Activated T-cell treated with anti-CD3 and anti-CD28 coated beads, Interleukin-2, amount 50 U/mL, for 72 hours (primary cell): ENCODE measurements at regions not wholly inside any gene's neighbourhood (a gene's known extent, or its start where the extent isn't known, plus 50 kb on each side); places are given as distances from the start of the nearest gene placed in this dataset.

ENCODE experiments used
- ATAC-seq, 2 donors: fragments of 150-1000 bp; cut with Tn5 transposase; replicated peaks in 1 of 2; 2 replicates each; pipeline ENCODE4 v1.10.0; 2021; ENCODE audit warnings: moderate library complexity in 2 of 2, mild to moderate bottlenecking in 1 of 2
- DNase-seq, 2 donors: peaks; one replicate each; pipeline ENCODE4 v3.0.0; 2021 to 2022; ENCODE audit warnings: mixed read lengths in 1 of 2
- H3K27ac Mint-ChIP-seq: one replicate; pipeline ENCODE4 v1.8.0; 2022; ENCODE audit warnings: mild to moderate bottlenecking, moderate library complexity, mixed read lengths
- H3K27me3 Mint-ChIP-seq: one replicate; pipeline ENCODE4 v1.8.0; 2022; ENCODE audit warnings: low read depth, mixed read lengths
- H3K36me3 Mint-ChIP-seq, 2 donors: one replicate each; pipeline ENCODE4 v1.8.0; 2022; ENCODE audit warnings: mixed read lengths in 2 of 2, mild to moderate bottlenecking in 1 of 2; ENCODE audit not compliant: insufficient read depth in 2 of 2
- H3K4me1 Mint-ChIP-seq: one replicate; pipeline ENCODE4 v1.8.0; 2022; ENCODE audit warnings: low read depth, mixed read lengths
- H3K4me3 Mint-ChIP-seq, 2 donors: one replicate each; pipeline ENCODE4 v1.8.0; 2022; ENCODE audit warnings: mild to moderate bottlenecking in 2 of 2, mixed read lengths in 2 of 2, moderate library complexity in 2 of 2
- H3K9me3 Mint-ChIP-seq, 2 donors: one replicate each; pipeline ENCODE4 v1.8.0; 2022; ENCODE audit warnings: mixed read lengths in 2 of 2

DNA sequence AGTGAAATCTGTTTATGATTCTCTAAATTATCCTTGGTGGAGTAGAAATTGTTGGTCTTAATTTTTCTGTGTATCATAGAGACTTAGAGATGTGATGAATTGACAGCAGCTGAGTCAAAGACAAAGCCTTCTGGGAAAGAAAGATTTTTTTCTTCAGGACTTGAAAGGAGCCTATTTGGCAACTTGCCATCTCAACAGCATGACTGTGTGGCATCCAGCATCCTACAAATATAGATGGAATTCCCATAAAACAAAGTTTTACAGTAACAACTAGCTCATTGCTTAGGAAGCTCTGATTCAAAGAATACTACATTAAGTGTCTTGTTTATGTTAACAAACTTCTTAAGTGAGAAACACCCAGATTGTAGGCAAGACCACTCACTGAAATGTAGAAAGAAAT lies 79.2 kb upstream of the SETBP1 start:
- H3K4me3 Mint-ChIP-seq: no peak overlapping the region
- H3K27me3 Mint-ChIP-seq: peaks cover 31% of the 10 kb centered on the region
- no peaks in the 10 kb centered on the region for H3K9me3 Mint-ChIP-seq
- H3K27ac Mint-ChIP-seq: no peak overlapping the region
- ATAC-seq (no peak), DNase-seq (no peak)
- H3K4me1 Mint-ChIP-seq: peaks cover 10% of the 10 kb centered on the region
- H3K36me3 Mint-ChIP-seq: no peaks in the 10 kb centered on the region

- H3K4me3 Mint-ChIP-seq: no peak overlapping the region
- no peaks in the 10 kb centered on the region for H3K9me3 Mint-ChIP-seq
- peaks cover 41% of the 10 kb centered on the region for H3K27me3 Mint-ChIP-seq
- ATAC-seq: no peak
- DNase-seq: no peak
- peaks cover under 1% of the 10 kb centered on the region for H3K4me1 Mint-ChIP-seq
- no peak overlapping the region for H3K27ac Mint-ChIP-seq
- no peaks in the 10 kb centered on the region for H3K36me3 Mint-ChIP-seq
Measured at GRCh38 chr18:44602380-44602779, 78.3 kb upstream of the SETBP1 start.

DNA sequence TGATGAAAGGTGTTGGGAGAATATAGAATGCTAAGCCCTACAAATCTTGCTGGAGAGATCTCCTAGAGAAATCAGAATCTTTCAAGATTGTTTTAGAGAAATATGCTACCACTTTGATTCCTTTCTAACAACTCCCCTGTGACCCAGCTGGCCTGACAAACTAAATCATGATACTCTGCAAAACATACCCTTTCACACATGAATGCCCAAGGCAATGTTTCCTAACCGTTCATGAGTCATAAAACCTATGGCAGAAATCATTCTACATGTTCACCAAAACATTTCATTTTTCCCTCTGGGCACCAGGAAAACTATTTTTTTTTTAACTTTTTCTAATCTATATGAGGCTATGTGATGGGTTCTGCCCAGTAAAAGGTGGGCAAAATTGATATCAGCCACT lies 77.8 kb upstream of the SETBP1 start:
- Mint-ChIP-seq H3K4me1 (no peaks in the 10 kb centered on the region), H3K4me3 (no peak overlapping the region), H3K27me3 (peaks cover 45% of the 10 kb centered on the region), H3K27ac (no peak overlapping the region), H3K9me3 (no peaks in the 10 kb centered on the region), H3K36me3 (no peaks in the 10 kb centered on the region)
- ATAC-seq: no peak
- no peak for DNase-seq

- Mint-ChIP-seq H3K9me3 (no peaks in the 10 kb centered on the region), H3K4me1 (no peaks in the 10 kb centered on the region), H3K27me3 (peaks cover 28% of the 10 kb centered on the region), H3K27ac (no peak overlapping the region), H3K36me3 (peaks cover 0 to 2% of the 10 kb centered on the region in 2 donors), H3K4me3 (no peak overlapping the region)
- ATAC-seq: no peak
- DNase-seq: no peak
Measured at GRCh38 chr18:44609181-44609941, 71.3 kb upstream of the SETBP1 start.

- peaks cover 3% of the 10 kb centered on the region in 2 donors for H3K36me3 Mint-ChIP-seq
- H3K27ac Mint-ChIP-seq: no peak overlapping the region
- no peak for DNase-seq
- H3K9me3 Mint-ChIP-seq: peaks cover 2 to 7% of the 10 kb centered on the region in 2 donors
- no peaks in the 10 kb centered on the region for H3K4me1 Mint-ChIP-seq
- H3K4me3 Mint-ChIP-seq: no peak overlapping the region
- no peak for ATAC-seq
- peaks cover 19% of the 10 kb centered on the region for H3K27me3 Mint-ChIP-seq
Measured at GRCh38 chr18:44620812-44621211, 59.9 kb upstream of the SETBP1 start.

GRCh38 chr18:44624052-44624451 lies 56.6 kb upstream of the SETBP1 start:
- H3K27ac Mint-ChIP-seq: no peak overlapping the region
- no peak for ATAC-seq
- DNase-seq: no peak
- H3K36me3 Mint-ChIP-seq: no peaks in the 10 kb centered on the region
- H3K4me3 Mint-ChIP-seq: no peak overlapping the region
- peaks cover 8% of the 10 kb centered on the region for H3K4me1 Mint-ChIP-seq
- peaks cover 0 to 2% of the 10 kb centered on the region in 2 donors for H3K9me3 Mint-ChIP-seq
- H3K27me3 Mint-ChIP-seq: peaks cover 35% of the 10 kb centered on the region

DNA sequence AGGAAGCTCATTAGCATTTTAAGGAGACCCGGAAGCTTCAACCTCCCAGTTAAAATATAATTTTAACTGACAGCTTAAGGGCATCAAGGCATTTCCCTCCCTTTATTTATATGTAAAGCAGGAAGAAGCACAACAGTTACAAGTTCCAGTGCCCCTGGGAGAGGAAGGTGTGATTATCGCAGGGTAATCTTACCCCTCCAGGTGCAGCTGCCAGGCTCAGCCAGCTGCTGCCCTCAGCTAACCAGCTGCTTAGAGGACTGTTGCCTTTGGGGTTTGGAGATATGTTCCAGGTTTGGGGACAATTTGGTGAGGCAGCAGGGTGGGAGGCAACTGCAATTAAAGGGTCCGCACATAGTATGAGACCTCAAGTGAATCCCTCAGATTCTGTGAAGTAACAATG lies 55.3 kb upstream of the SETBP1 start:
- H3K27me3 Mint-ChIP-seq: peaks cover 31% of the 10 kb centered on the region
- ATAC-seq (no peak), DNase-seq (no peak)
- no peaks in the 10 kb centered on the region for H3K9me3 Mint-ChIP-seq
- H3K36me3 Mint-ChIP-seq: no peaks in the 10 kb centered on the region
- H3K27ac Mint-ChIP-seq: no peak overlapping the region
- H3K4me3 Mint-ChIP-seq: no peak overlapping the region
- H3K4me1 Mint-ChIP-seq: peaks cover 14% of the 10 kb centered on the region

DNA sequence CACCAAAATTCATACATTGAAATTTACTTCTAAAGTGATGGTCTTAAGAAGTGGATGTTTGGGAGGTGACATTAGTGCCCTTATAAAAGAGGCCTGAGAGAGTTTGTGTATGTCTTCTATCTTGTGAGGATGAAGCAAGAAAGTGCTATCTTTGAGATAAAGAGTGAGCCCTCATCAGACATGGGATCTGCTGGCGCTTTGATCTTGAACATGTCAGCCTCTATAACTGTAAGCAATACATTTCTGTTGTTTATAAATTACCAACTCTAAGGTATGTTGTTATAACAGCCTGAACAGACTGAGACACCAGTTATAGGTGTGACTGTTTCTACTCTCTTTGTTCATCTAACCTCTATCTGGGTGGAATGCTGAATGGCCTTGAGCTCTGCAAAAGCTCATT lies 54.5 kb upstream of the SETBP1 start:
- H3K4me1 Mint-ChIP-seq: peaks cover 16% of the 10 kb centered on the region
- peaks cover 0 to under 1% of the 10 kb centered on the region in 2 donors for H3K9me3 Mint-ChIP-seq
- DNase-seq: no peak
- no peak overlapping the region for H3K27ac Mint-ChIP-seq
- ATAC-seq: no peak
- peaks cover 30% of the 10 kb centered on the region for H3K27me3 Mint-ChIP-seq
- H3K36me3 Mint-ChIP-seq: no peaks in the 10 kb centered on the region
- no peak overlapping the region for H3K4me3 Mint-ChIP-seq

- no peak for DNase-seq
- Mint-ChIP-seq H3K27ac (no peak overlapping the region), H3K4me1 (peaks cover 16% of the 10 kb centered on the region), H3K9me3 (peaks cover 0 to 2% of the 10 kb centered on the region in 2 donors), H3K36me3 (no peaks in the 10 kb centered on the region), H3K27me3 (peaks cover 31% of the 10 kb centered on the region), H3K4me3 (no peak overlapping the region)
- ATAC-seq: no peak
Measured at GRCh38 chr18:44626807-44627206, 53.9 kb upstream of the SETBP1 start.

DNA sequence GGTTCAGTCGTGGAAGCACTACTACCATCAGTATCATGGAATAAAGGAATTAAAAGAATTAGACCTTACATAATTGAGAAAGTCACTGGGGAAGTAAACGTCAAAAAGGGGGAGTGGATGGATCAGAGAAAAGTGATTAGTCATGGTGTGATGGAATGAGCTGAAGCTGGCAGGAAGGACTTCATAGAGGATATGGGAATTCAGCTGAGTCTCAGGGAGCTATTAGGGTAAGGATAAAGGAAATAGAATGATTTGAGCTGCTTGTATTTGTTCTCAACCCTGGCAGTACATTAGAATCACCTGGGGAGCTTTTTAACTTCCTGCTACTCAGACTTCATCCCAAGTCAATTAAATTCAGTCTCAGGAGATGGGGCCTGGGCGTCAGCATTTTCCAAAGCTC lies 53.4 kb upstream of the SETBP1 start:
- no peak overlapping the region for H3K4me3 Mint-ChIP-seq
- H3K4me1 Mint-ChIP-seq: peaks cover 16% of the 10 kb centered on the region
- DNase-seq (no peak), ATAC-seq (no peak)
- peaks cover 0 to 2% of the 10 kb centered on the region in 2 donors for H3K9me3 Mint-ChIP-seq
- no peaks in the 10 kb centered on the region for H3K36me3 Mint-ChIP-seq
- H3K27me3 Mint-ChIP-seq: peaks cover 31% of the 10 kb centered on the region
- H3K27ac Mint-ChIP-seq: no peak overlapping the region

GRCh38 chr18:44629406-44629805 lies 51.3 kb upstream of the SETBP1 start:
- peaks cover 32% of the 10 kb centered on the region for H3K27me3 Mint-ChIP-seq
- no peak overlapping the region for H3K27ac Mint-ChIP-seq
- no peaks in the 10 kb centered on the region for H3K36me3 Mint-ChIP-seq
- ATAC-seq (no peak), DNase-seq (no peak)
- peaks cover 16% of the 10 kb centered on the region for H3K4me1 Mint-ChIP-seq
- peaks cover 0 to 2% of the 10 kb centered on the region in 2 donors for H3K9me3 Mint-ChIP-seq
- H3K4me3 Mint-ChIP-seq: no peak overlapping the region

DNA sequence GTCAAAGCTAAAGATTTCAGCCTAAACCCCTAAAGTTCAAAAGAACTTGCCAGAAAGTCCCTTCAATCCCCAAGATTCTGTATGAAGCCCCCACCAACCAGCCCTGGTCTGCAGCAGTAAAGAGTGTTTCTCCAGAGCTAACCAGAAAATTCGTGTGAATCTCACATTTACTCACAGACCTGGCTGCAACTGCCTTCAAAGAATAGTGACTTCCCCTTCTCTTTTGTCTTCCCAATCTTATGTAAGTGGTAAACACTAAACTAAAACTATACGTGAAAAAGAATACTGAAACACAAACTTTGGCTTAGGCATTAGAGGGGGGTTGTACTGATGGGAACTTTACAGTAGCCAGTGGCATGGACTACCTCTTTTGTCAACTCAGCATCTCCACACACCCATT lies 50.6 kb upstream of the SETBP1 start:
- Mint-ChIP-seq H3K9me3 (peaks cover 0 to 2% of the 10 kb centered on the region in 2 donors), H3K36me3 (no peaks in the 10 kb centered on the region), H3K4me3 (peak overlapping the region; percentile 19 to 69), H3K4me1 (peaks cover 16% of the 10 kb centered on the region), H3K27me3 (peaks cover 31% of the 10 kb centered on the region), H3K27ac (peak overlapping the region; percentile 76)
- DNase-seq (peak; percentile 9), ATAC-seq (peak; percentile 68 to 77)
